ENCODE measurements at regions not wholly inside any gene's neighbourhood (a gene's known extent, or its start where the extent isn't known, plus 50 kb on each side); places are given as distances from the start of the nearest gene placed in this dataset.
"Not testable (repeated sequence)": the region's sequence is repeated elsewhere in the genome, so short reads cannot be mapped to it uniquely, and the experiment has no call there.

DNA sequence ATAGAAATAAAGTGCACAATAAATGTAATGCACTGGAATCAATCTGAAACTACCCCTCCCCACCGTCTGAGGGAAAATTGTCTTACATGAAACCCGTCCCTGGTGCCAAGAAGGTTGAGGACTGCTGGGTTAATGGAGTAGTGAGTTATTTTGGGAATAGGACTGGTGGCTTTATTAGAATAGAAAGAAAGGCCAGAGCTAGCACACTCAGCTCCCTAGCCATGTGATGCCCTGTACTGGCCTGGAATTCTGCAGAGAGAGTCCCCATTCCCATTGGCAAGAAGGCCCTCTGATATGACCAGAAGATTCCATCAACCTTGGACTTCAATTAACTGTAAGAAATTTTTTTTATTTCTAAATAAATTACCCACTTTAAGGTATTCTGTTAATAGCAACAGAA is 393.5 kb upstream of the PCDH9 start:
- intact Hi-C loops (cut with micrococcal nuclease): no loop called here

DNA sequence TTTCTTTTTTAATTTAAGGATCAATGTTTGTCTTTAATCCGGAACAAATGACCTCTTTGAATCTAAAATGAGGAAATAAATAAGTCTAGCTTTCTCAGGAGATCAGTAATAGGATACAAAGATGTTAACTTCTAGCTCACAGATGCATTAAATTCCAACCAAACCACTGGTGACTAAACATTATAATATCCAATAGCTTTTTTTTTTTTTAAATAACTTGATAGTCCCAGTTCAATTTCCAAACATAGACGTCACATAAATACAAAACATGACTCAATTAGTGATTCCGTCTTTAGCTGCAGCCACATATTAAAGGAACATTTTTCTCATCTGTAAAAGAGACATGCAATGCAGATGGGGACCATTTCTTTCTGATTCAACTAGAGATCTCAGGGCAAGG is 390.5 kb upstream of the PCDH9 start:
- intact Hi-C loops (cut with micrococcal nuclease): no loop called here

DNA sequence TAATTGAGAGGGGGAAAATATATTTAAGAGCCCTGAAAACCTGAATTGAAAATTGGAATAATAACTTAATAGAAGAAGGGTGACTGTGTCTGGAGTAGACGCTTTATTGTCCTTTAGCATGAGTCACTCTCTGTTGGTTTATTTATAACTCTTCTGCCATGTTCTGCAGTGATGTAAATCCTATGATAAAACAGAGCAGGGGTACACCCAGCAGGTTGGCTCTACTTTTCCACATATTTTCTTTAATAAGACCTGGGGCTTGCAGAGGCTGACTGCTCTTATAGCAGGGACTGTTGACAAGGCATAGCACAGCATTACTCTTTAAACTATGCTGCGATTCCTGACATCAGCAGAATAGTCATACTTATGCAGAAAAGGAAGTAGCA is 389.9 kb upstream of the PCDH9 start:
- intact Hi-C loops (cut with micrococcal nuclease): no loop called here

DNA sequence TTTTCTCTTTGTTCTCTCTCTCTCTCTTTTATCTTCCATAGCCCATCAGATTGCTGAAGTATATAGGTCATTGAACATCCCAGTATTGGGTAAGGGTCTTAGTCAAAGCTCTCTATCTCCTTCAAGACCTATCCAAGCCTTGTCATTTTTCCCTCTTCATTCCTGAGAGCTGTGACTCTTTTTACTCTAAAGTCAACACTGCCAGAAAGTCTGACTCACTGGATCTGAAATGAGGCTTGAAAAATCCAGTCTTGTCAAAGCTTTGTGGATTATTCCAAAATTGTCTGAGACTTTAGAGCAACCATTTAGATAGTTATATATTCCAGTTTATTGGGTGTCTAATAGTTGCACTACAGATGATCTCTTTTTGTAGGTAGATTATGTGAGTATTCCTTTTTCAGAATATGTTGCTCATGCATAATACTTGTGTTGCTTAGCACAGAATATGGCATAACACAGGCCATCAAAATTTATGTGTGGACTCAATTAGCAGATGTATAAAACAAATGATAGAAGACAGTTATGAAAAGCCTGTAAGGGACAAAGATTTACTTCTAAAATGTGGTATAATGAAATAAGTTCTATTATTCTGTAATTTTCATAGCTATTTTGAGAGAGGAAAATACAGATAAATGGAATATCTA is 389.3 kb upstream of the PCDH9 start:
- intact Hi-C loops (cut with micrococcal nuclease): no loop called here

DNA sequence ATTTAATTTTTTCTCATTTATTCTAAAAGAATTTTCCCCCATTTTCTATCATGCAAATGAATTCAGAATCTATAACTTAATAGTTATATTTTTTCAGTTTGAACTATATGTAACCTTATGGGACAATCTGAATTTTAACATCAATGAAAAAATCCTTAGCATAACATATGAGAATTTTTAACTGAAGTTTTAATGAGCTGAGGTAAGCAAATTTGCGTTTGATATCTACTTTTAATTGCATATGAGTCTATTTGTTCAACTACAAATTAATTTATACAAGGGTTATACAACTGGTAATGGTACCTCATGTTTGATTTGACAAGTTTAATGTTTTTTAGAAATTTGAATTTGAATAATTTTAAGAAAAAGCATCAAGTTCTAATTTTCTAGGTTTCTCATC is 384.4 kb upstream of the PCDH9 start:
- intact Hi-C loops (cut with micrococcal nuclease): no loop called here

DNA sequence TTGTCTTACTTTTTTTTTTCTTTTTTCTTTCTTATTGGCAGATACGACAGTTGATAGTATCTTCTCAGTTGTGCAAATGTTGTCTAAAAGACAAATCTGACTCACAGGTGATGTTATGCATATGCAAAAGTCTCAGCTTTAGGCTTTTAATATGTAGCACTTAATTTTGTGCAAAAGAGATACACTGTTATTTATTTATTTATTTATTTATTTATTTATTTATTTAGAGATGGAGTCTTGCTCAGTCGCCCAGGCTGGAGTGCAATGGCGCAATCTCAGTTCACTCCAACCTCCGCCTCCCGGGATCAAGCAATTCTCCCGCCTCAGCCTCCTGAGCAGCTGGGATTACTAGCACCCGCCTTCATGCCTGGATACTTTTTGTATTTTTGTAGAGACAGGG is 383.9 kb upstream of the PCDH9 start:
- intact Hi-C loops (cut with micrococcal nuclease): no loop called here

DNA sequence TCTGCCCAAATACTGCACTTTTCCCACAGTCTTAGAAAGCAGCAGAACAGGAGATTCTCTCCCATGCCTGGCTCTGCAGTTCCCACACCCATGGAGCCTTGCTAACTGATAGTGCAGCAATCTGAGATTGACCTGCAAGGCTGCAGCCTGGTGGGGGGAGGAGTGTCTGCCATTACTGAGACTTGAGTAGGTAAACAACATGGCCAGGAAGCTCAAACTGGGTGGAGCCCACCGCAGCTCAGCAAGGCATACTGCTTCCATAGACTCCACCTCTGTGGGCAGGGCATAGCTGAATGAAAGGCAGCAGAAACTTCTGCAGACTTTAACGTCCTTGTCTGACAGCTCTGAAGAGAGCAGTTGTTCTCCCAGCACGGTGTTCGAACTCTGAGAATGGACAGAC is 358.5 kb upstream of the PCDH9 start:
- intact Hi-C loops (cut with micrococcal nuclease): no loop called here

DNA sequence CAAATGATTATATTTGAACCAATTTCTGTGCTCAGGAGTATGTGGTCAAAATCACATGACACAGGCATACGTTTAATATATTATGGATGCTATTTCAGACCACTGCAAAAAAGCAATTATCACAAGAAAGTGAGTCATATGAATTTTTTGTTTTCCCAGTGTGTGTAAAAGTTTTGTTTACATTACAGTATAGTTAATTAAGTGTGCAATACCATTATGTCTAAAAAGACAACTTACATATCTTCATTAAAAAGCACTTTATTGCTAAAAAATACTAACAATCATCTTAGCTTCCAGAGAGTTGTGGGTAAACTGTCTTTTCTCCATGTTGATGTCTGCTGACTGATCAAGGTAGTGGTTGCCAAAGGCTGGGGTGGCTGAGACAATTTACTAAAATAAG is 347.2 kb upstream of the PCDH9 start:
- intact Hi-C loops (cut with micrococcal nuclease): no loop called here

DNA sequence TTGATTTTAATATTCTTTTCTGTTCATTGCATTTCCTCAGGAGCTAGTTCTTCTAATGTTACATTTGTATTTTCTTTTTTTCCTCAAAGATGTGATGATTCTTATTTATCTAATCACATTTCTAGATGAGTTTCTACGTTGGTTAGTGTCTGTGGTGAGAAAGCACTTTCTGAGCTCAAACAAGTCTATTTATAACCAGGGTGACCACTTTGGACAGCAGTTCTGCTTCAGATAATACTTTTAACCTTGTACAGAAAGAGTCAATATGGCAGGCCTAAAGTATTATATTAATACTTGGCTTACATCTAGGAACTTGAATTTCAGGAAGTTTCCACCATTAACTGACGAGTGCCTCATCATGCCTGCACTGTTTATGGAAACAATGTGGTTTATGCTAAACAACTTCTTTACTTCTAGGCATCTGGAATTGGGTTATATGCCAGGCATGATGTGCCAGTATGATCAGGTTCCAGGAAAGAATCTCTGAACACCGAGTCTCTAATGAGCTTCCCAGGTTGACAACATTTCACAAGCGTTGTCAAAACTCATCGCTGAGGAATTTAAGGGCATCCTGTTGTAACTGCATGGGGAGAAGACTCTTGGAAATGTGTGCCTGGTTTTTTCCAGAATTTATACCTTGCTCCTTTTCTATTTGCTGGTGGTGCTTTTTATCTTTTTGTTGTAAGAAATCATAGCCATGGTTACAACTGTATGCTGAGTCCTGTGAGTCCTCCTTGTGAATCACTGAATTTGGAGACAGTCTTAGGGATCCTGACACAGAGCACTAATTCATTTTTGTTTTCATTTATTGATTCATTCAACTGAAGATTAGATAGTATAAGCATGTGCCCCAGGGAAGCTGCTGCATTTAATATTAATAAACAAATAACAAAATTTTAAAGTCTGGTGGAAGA is 344.4 kb upstream of the PCDH9 start:
- intact Hi-C loops (cut with micrococcal nuclease): no loop called here

DNA sequence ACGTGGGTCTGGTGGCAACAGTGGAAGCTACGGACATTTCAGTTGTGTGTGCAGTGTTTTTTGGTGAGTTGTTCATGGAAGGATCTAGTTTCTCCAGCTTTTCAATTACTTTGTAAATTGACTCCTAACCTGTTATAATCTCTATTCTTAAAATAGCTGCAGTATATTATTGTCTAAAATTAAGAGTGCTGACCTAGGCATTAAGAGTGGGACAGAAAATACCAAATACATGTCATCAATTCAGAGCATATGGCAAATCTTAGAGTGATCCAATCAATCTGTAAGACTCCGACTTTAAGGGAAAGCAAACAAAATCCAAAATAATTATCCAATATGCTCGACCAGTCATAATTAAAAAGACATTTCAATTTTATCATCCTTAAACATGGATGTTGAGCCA is 338.1 kb upstream of the PCDH9 start:
- intact Hi-C loops (cut with micrococcal nuclease): no loop called here

DNA sequence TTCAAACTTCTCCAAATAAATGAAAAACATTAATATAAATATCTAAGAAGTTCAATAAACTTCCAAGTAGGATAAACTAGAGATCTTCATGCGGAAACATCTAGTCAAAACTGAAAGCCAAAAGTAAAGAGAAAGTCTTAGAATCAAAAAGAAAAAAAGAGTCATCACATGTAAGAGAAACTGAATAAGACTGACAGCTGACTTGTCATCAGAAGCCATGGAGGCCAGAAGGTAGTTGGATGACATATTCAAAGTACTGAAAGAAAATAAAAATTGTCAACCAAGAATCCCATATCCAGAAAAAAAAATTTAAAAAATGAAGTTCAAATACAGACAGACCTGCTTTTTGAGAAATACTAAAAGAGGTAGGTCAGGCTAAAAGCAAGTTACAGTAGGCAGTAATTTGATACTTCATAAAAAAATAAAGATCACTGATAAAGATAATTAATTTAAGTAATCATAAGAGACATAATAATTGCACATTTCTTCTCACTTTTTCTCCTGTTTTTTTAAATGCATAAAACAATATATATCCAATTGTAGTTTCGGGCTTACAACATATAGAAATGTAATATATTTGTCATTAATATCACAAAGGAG is 327.6 kb upstream of the PCDH9 start:
- intact Hi-C loops (cut with micrococcal nuclease): no loop called here

DNA sequence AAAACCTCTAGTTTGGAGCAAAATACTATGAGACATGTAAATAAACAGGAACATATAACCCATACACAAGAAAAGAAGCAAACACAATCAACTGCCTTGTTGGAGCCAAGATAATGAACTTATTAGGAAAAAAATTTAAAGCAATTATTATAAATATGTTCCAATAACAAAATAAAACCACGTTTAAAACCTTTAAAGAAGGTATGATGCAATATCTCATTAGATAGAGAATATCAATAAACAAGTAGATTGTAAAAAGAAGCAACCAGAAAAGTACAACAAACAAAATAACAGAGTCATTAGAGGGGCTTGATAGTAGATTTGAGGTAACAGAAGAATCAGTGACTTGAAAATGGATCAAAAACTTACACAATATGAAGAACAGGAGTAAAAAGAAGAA is 327.0 kb upstream of the PCDH9 start:
- intact Hi-C loops (cut with micrococcal nuclease): no loop called here

DNA sequence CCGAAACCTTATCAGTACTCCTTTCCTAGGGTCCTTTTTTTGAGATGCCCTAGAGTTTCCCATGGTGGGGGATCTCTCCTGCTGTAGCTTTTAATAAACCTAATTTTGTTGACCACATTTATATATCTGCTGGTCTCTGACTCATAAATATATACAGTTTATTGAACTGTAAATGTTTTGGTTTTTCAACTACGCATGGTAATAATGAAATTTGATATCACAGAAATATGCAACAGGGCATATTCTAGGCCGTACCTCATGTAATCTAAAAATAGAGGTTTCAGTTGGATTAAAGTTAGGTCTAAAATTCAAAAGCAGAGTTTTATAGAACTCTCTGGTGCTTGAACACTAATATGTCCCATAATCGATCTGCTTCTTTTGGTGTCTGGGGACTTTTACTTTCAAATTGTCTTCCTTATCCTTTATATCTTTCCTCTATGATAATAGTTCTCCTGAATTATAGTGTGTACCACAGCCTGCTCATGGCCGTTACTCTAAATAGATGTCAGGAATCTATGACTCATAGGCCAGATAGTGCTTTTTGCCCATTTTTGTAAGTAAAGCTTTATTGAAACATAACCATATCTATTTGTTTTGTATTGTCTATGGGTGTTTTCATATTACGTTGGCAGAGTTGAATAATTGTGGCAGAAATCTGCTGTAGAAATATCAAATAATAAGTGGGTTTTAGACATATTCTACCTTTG is 324.8 kb upstream of the PCDH9 start:
- intact Hi-C loops (cut with micrococcal nuclease): no loop called here

DNA sequence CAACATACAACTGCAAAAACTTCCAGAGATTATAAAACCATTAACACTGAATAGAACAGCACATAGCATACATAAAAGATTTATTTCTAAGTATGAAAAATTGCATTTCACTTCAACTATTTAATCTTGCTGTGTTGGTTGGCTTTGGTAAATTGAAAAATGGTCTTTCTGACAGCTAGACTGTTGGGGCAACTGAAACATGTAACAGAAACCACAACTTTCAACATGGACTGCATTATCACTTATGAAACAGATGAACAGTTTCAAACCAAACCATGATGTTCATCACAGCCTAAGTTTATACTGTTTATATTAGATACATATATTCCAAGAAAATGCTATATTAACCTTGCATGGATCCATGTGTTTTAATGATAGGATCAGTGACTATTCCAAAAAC is 324.1 kb upstream of the PCDH9 start:
- intact Hi-C loops (cut with micrococcal nuclease): no loop called here

DNA sequence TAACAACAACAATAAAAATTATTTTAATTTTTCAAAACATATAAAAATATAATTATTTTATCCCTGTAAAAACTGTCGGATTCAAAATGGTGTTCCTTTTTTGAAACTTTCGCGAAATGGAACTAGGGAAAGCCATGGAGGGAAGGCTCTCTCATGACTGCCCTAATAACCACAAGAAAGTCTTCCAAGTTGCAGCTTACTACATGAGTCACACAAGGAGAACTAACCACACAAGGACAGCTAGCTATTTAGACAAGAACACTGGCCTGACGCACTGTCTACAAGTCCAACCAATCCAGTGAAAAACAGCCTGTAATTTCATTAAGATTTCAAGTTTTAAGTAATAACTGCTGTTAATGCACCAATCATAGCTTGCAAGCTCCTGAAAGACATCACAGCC is 319.2 kb upstream of the PCDH9 start:
- intact Hi-C loops (cut with micrococcal nuclease): no loop called here

DNA sequence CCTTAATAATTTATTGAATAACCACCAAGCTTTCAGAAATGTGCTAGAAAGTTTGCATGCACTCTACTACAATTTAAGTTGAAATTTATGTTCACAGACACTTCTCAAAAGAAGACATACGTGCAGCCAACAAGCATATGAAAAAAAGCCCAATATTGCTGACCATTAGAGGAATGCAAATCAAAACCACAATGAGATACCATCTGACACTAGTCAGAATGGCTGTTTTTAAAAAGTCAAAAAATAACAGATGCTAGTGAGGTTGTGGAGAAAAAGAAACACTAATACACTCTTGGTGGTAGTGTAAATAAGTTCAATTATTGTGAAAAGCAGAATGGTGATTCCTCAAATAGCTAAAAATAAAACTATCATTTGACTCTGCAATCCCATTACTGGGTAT is 308.8 kb upstream of the PCDH9 start:
- intact Hi-C loops (cut with micrococcal nuclease): no loop called here

DNA sequence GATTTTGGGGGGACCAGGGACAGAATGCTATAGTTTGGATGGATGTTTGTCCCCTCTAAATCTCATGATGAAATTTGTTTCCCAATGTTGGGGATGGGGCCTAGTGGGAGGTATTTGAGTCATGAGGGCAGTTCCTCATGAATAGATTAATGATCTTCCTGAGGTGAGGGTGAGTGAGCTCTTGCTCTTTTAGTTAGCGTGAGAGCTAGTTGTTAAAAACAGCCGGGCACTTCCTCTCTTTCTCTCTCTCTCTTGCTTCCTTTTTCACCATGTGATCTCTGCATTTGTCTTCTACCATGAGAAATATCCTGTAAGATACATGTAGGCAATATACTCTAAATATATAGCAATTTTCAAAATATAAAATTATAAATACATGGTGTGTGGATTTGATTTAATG is 290.8 kb upstream of the PCDH9 start:
- intact Hi-C loops (cut with micrococcal nuclease): no loop called here

DNA sequence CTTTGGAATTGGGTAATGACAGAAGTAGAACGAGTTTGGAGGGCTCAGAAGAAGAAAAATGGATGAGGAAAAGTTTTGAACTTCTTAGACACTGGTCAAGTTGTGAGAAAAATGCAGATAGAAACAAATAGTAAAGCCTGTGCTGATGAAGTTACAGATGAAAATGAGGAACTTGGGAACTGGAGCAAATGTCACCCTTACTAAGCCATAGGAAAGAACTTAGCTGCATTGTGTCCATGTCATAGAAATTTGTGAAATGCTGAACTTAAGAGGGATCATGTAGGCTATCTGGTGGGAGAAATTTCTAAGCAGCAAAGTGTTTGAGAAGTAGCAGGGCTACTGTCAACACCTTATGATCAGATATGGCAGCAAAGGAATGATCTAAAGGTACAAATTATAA is 289.2 kb upstream of the PCDH9 start:
- intact Hi-C loops (cut with micrococcal nuclease): no loop called here

DNA sequence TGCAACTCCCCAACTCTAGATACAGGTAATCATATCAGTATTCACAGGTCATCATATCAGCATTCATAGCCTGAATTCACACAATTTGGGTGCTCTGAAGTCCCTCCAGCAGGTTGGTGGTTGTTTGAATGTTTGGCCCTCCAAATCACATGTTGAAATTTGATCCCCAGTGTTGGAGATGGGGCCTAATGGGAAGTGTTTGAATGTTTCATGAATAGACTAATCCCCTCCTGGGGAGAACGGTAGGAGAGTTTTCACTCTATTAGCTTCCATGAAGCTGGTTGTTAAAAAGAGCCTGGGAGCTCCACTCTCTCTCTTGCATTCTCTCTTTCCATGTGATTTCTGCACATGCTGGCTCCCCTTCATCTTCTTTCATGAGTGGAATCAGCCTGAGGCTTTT is 288.6 kb upstream of the PCDH9 start:
- intact Hi-C loops (cut with micrococcal nuclease): no loop called here

DNA sequence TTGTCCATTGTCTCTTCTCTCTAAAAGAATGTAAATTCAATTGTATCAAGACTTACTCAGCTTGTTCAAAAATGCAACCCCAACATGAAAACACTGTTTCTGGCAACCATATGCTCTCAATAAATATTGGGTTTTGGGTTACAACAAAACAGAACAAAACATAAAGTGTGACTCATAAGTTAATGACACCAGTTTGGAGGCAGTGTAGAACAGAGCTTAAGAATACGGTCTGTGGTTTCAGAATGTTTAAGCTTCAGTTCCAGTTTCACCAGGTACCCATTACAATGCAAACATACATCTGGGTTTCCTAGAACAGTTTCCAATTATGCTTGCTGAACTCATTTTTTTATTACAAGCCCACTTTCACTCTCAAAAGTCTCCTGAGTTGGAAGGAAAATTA is 285.8 kb upstream of the PCDH9 start:
- intact Hi-C loops (cut with micrococcal nuclease): no loop called here

DNA sequence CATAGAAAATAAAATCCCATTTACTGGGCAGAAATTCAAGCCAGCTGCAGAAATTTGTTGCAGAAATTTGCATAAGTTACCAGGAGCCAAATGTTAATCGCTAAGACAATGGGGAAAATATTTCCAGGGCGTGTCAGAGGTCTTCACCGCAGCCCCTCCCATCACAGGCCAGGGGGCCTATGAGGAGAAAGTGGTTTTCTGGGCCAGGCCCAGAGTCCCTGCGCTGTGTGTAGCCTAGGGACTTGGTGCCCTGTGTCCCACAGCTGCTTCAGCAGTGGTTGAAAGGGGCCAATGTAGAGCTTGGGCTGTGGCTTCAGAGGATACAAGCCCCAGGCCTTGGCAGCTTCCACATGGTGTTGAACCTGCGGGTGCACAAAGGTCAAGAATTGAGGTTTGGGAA is 278.9 kb upstream of the PCDH9 start:
- intact Hi-C loops (cut with micrococcal nuclease): no loop called here

DNA sequence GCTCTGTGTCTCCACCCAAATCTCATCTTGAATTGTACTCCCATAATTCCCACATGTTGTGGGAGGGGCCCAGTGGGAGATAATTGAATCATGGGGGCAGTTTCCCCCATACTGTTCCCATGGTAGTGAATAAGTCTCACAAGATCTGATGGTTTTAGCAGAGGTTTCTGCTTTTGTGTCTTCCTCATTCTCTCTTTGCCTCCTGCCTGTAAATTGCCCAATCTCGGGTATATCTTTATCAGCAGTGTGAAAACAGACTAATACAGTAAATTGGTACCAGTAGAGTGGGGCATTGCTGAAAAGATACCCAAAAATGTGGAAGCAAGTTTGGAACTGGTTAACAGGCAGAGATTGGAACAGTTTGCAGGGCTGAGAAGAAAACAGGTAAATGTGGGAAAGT is 278.1 kb upstream of the PCDH9 start:
- intact Hi-C loops (cut with micrococcal nuclease): not testable (repeated sequence)
